BLaER1 treated with 17β-estradiol and CSF1 and Interleukin-3, amounts not matched to agents 10 nM and 100 nM (cell line): ENCODE measurements at regions not wholly inside any gene's neighbourhood (a gene's known extent, or its start where the extent isn't known, plus 50 kb on each side); places are given as distances from the start of the nearest gene placed in this dataset.
"Not testable (repeated sequence)": the region's sequence is repeated elsewhere in the genome, so short reads cannot be mapped to it uniquely, and the experiment has no call there.

Experiments
- H3K27ac ChIP-seq, 11 experiments: shearing (Covaris generic); formaldehyde crosslinking; 2 replicates each; pipeline ENCODE4 v1.8.1; 2022
- H3K27me3 ChIP-seq, 11 experiments: shearing (Covaris generic); formaldehyde crosslinking; 2 replicates each; pipeline ENCODE4 v1.8.1; 2022
- H3K36me3 ChIP-seq, 11 experiments: shearing (Covaris generic); formaldehyde crosslinking; 2 replicates each; pipeline ENCODE4 v1.8.1; 2022
- H3K4me1 ChIP-seq, 10 experiments: shearing (Covaris generic); formaldehyde crosslinking; 2 replicates each; pipeline ENCODE4 v1.8.1; 2022
- H3K4me2 ChIP-seq, 11 experiments: shearing (Covaris generic); formaldehyde crosslinking; 2 replicates each; pipeline ENCODE4 v1.8.1; 2022
- H3K4me3 ChIP-seq, 10 experiments: shearing (Covaris generic); formaldehyde crosslinking; 2 replicates each; pipeline ENCODE4 v1.8.1; 2022
- H3K9ac ChIP-seq, 11 experiments: shearing (Covaris generic); formaldehyde crosslinking; 2 replicates each; pipeline ENCODE4 v1.8.1; 2022
- H3K9me3 ChIP-seq, 11 experiments: shearing (Covaris generic); formaldehyde crosslinking; replicated peaks in 1 of 11; 2 replicates each; pipeline ENCODE4 v1.8.1; 2022
- H4K20me1 ChIP-seq, 11 experiments: shearing (Covaris generic); formaldehyde crosslinking; 2 replicates each; pipeline ENCODE4 v1.8.1; 2022
- Cebpa-rat ChIP-seq, 11 experiments: shearing (Covaris generic); IDR thresholded peaks; 2 replicates each; pipeline ENCODE4 v1.8.1; 2022

DNA sequence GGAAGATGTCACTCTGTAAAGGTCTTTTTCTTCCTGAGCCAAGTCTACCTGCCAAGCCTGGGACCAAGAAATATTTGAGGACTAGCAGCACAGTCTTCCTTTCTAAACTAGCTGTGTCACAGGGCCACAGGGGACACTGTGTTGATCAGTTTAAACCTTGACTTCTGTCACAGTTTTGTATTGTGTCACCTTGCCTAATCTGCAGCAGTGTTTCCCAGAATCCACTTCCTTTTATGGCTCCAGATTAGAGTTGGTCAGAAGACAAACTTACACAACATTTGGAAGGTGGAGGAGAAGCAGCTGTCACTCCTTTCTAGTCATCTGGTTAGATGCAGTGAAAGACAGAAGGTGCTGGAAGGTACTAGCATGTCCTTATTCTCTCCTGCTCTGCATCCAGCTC is 143.1 kb upstream of the BCOR start:
- H3K4me3 ChIP-seq, result no peak overlapping the region
- H3K9me3 ChIP-seq, result peaks cover 0 to 13% (median 4%) of the 10 kb centered on the region in 11 experiments; a peak in 7 of 22 replicates
- no peak for TF ChIP-seq Cebpa-rat (IDR thresholded peaks at IDR 0.05)
- peaks cover 7 to 17% (median 12%) of the 10 kb centered on the region in 10 experiments; a peak in 19 of 20 replicates for H3K4me1 ChIP-seq
- H3K9ac ChIP-seq, result no peak overlapping the region
- H3K27me3 ChIP-seq, result no peaks in the 10 kb centered on the region
- H3K4me2 ChIP-seq, result peak overlapping the region in 2 of 11 experiments; percentile 12; a peak in 1 of 22 replicates
- no peak overlapping the region for H3K27ac ChIP-seq
- H3K36me3 ChIP-seq, result no peaks in the 10 kb centered on the region
- H4K20me1 ChIP-seq, result no peaks in the 10 kb centered on the region

- H3K27me3 ChIP-seq, result no peaks in the 10 kb centered on the region
- H3K36me3 ChIP-seq, result no peaks in the 10 kb centered on the region
- peaks cover 0 to 17% (median 2%) of the 10 kb centered on the region in 10 experiments; a peak in 8 of 20 replicates for H3K4me1 ChIP-seq
- no peaks in the 10 kb centered on the region for H4K20me1 ChIP-seq
- no peak overlapping the region for H3K4me3 ChIP-seq
- H3K9ac ChIP-seq, result no peak overlapping the region; a peak in 1 of 22 replicates
- peak overlapping the region in 4 of 11 experiments; percentile 4 to 45 (median 26); a peak in 4 of 22 replicates for H3K4me2 ChIP-seq
- peaks cover 0 to 13% (median 4%) of the 10 kb centered on the region in 11 experiments; a peak in 7 of 22 replicates for H3K9me3 ChIP-seq
- TF ChIP-seq Cebpa-rat (IDR thresholded peaks at IDR 0.05), result no peak
- H3K27ac ChIP-seq, result no peak overlapping the region
Measured at GRCh38 chrX:40237731-40238178, 140.0 kb upstream of the BCOR start.

DNA sequence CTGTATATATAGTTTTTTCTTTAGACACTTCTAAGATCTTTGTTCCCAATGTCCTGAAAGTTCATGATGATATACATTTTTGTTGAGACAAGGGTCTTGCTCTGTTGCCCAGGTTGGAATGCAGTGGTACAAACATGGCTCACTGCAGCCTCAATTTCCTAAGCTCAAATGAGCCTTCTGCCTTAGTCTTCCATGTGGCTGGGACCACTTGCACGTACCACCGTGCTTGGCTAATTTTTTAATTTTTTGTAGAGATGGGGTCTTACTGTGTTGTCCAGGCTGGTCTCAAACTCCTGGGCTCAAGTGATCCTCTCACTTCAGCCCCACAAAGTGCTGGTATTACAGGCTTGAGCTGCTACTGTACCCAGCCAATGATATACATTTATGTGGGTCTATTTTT is 132.9 kb upstream of the BCOR start:
- H4K20me1 ChIP-seq, result no peaks in the 10 kb centered on the region
- H3K9me3 ChIP-seq, result no peaks in the 10 kb centered on the region
- no peak overlapping the region for H3K4me3 ChIP-seq
- H3K4me2 ChIP-seq, result no peak overlapping the region
- no peak for TF ChIP-seq Cebpa-rat (IDR thresholded peaks at IDR 0.05)
- H3K27me3 ChIP-seq, result no peaks in the 10 kb centered on the region
- peaks cover 0 to 5% (median 0%) of the 10 kb centered on the region in 10 experiments; a peak in 4 of 20 replicates for H3K4me1 ChIP-seq
- H3K9ac ChIP-seq, result no peak overlapping the region
- no peak overlapping the region for H3K27ac ChIP-seq
- H3K36me3 ChIP-seq, result no peaks in the 10 kb centered on the region

GRCh38 chrX:40227125-40227524 is 129.4 kb upstream of the BCOR start:
- Histone ChIP-seq H3K9ac (no peak overlapping the region), H3K4me2 (no peak overlapping the region; a peak in 2 of 22 replicates), H3K36me3 (no peaks in the 10 kb centered on the region), H3K27me3 (no peaks in the 10 kb centered on the region), H3K4me1 (peaks cover 0 to 7% (median 0%) of the 10 kb centered on the region in 10 experiments; a peak in 5 of 20 replicates), H3K27ac (no peak overlapping the region), H4K20me1 (no peaks in the 10 kb centered on the region), H3K4me3 (no peak overlapping the region), H3K9me3 (peaks cover 12 to 23% (median 19%) of the 10 kb centered on the region in 11 experiments)
- TF ChIP-seq Cebpa-rat (IDR thresholded peaks at IDR 0.05), result no peak

DNA sequence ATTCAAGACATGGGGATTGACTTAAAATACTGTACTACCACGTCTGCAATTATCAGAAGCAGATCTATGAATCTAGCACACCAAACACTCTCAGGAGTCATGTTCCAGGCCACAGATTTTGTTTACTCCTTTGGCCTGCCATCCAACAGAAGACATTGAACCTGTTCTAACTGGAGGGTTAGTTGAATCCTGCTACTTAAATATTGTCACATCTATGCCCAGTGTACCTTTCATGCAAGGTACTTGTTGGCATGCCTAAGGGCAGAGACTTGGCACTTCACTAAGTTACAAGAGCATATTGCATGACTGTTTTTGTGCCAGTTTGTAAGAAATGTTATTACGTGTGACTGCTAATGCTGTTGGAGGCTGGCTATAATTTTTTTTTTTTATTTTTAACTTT is 126.9 kb upstream of the BCOR start:
- no peak overlapping the region for H3K4me3 ChIP-seq
- H3K27ac ChIP-seq, result no peak overlapping the region
- no peaks in the 10 kb centered on the region for H3K36me3 ChIP-seq
- peaks cover 0 to 7% (median 0%) of the 10 kb centered on the region in 10 experiments; a peak in 5 of 20 replicates for H3K4me1 ChIP-seq
- no peak overlapping the region for H3K9ac ChIP-seq
- no peaks in the 10 kb centered on the region for H3K27me3 ChIP-seq
- no peak overlapping the region for H3K4me2 ChIP-seq
- H4K20me1 ChIP-seq, result no peaks in the 10 kb centered on the region
- no peak for TF ChIP-seq Cebpa-rat (IDR thresholded peaks at IDR 0.05)
- H3K9me3 ChIP-seq, result peaks cover 36 to 47% (median 43%) of the 10 kb centered on the region in 11 experiments

DNA sequence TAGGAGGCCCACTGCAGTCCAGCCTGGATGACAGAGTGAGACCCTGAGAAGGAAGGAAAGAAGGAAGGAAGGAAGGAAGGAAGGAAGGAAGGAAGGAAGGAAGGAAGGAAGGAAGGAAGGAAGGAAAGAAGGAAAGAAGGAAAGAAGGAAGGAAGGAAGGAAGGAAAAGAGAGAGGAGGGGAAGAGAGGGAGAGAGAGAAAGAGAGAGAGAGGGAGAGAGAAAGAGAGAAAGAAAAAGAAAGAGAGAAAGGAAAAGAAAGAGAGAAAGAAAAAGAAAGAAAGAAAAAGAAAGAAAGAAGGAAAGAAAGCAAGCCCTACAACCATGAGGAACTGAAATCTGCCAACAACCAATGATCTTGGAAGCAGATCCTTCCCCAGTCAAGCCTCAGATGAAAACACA is 124.9 kb upstream of the BCOR start:
- not testable (repeated sequence) for H3K36me3 ChIP-seq, H3K4me2 ChIP-seq, H4K20me1 ChIP-seq, H3K9ac ChIP-seq, H3K4me1 ChIP-seq, H3K27me3 ChIP-seq, H3K4me3 ChIP-seq
- peaks cover 37 to 68% (median 53%) of the 10 kb centered on the region in 11 experiments for H3K9me3 ChIP-seq
- peak overlapping the region in 1 of 11 experiments; percentile 51; a peak in 2 of 22 replicates for H3K27ac ChIP-seq

- H3K36me3 ChIP-seq, result no peaks in the 10 kb centered on the region
- peaks cover 3 to 24% (median 6%) of the 10 kb centered on the region in 10 experiments; a peak in 19 of 20 replicates for H3K4me1 ChIP-seq
- no peak overlapping the region for H3K27ac ChIP-seq
- H3K4me2 ChIP-seq, result no peak overlapping the region
- no peak overlapping the region for H3K9ac ChIP-seq
- H4K20me1 ChIP-seq, result no peaks in the 10 kb centered on the region
- TF ChIP-seq Cebpa-rat (IDR thresholded peaks at IDR 0.05), result no peak
- H3K27me3 ChIP-seq, result no peaks in the 10 kb centered on the region; a peak in 1 of 22 replicates
- H3K4me3 ChIP-seq, result no peak overlapping the region
- H3K9me3 ChIP-seq, result peaks cover 57 to 81% (median 71%) of the 10 kb centered on the region in 11 experiments
Measured at GRCh38 chrX:40213092-40213491, 115.3 kb upstream of the BCOR start.

- H3K4me2 ChIP-seq, result no peak overlapping the region
- peaks cover 28 to 49% (median 32%) of the 10 kb centered on the region in 10 experiments for H3K4me1 ChIP-seq
- H3K9ac ChIP-seq, result no peak overlapping the region
- TF ChIP-seq Cebpa-rat (IDR thresholded peaks at IDR 0.05), result no peak
- no peaks in the 10 kb centered on the region for H3K36me3 ChIP-seq
- H4K20me1 ChIP-seq, result no peaks in the 10 kb centered on the region
- H3K27ac ChIP-seq, result no peak overlapping the region
- H3K4me3 ChIP-seq, result no peak overlapping the region
- H3K9me3 ChIP-seq, result peaks cover 35 to 53% (median 42%) of the 10 kb centered on the region in 11 experiments
- no peaks in the 10 kb centered on the region for H3K27me3 ChIP-seq
Measured at GRCh38 chrX:40209951-40210617, 112.3 kb upstream of the BCOR start.

GRCh38 chrX:40207626-40208025 is 109.9 kb upstream of the BCOR start:
- H3K4me3 ChIP-seq, result no peak overlapping the region
- no peaks in the 10 kb centered on the region for H3K36me3 ChIP-seq
- no peak for TF ChIP-seq Cebpa-rat (IDR thresholded peaks at IDR 0.05)
- no peaks in the 10 kb centered on the region for H4K20me1 ChIP-seq
- peaks cover 10 to 28% (median 17%) of the 10 kb centered on the region in 11 experiments for H3K9me3 ChIP-seq
- peak overlapping the region; percentile 24 to 60 (median 44); a peak in 20 of 22 replicates for H3K4me2 ChIP-seq
- peak overlapping the region in 4 of 11 experiments; percentile 16 to 37 (median 32); a peak in 7 of 22 replicates for H3K27ac ChIP-seq
- peaks cover 42 to 65% (median 56%) of the 10 kb centered on the region in 10 experiments for H3K4me1 ChIP-seq
- no peaks in the 10 kb centered on the region for H3K27me3 ChIP-seq
- no peak overlapping the region for H3K9ac ChIP-seq
